GM18873 (cell line): ENCODE measurements at regions not wholly inside any gene's neighbourhood (a gene's known extent, or its start where the extent isn't known, plus 50 kb on each side); places are given as distances from the start of the nearest gene placed in this dataset.
"Not testable (repeated sequence)": the region's sequence is repeated elsewhere in the genome, so short reads cannot be mapped to it uniquely, and the experiment has no call there.

ENCODE experiments used
- ATAC-seq: cut with Tn5 transposase; IDR thresholded peaks from one replicate; pipeline ENCODE4 v1.9.1; 2021; ENCODE audit warnings: mild to moderate bottlenecking, moderate library complexity, moderate number of reproducible peaks; ENCODE audit not compliant: unreplicated experiment, low FRiP score

GRCh38 chr2:36238106-36238505 is 117.5 kb upstream of the CRIM1 start:
- no peak for ATAC-seq

GRCh38 chr2:36235882-36236281 is 119.7 kb upstream of the CRIM1 start:
- no peak for ATAC-seq

GRCh38 chr2:36235426-36235825 is 120.2 kb upstream of the CRIM1 start:
- ATAC-seq: no peak

DNA sequence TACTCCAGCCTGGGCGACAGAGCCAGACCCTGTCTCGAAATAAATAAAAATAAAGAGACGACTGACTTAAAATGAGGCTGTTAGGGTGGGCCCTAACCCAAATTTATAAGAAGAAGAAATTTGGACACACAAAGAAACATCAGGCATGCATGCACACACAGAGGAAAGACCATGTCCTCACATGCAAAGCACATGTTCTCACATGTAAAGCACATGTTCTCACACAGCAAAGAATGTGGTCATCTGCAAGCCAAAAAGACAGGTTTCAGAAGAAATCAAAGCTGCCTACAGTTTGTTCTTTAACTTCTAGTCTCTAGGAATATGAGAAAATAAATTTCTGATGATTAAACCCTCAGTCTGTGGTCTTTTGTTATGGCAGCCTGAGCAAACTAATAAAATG is 132.3 kb upstream of the CRIM1 start:
- no peak for ATAC-seq

DNA sequence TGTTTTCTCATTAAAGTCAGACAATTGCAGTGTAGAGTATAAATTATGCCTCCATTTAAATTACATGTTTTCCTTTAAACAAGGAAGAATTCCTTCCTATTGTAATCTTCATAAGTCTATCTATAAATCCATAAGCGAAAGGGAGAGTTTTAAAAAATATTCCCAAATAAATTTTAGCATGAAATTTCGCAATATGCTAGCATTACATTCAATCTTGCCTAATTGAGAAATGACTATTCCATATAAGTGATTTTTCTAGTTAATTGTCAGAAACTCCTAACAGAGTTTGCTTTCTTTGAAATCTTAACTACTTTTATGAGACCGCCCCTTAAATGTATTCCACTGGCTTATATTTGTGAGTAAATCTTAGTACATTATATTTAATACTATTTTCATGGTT is 133.1 kb upstream of the CRIM1 start:
- no peak for ATAC-seq

GRCh38 chr2:36214691-36215090 is 140.9 kb upstream of the CRIM1 start:
- ATAC-seq: no peak

- ATAC-seq: no peak
Observed at GRCh38 chr2:36203366-36203765, 152.2 kb upstream of the CRIM1 start.

- no peak for ATAC-seq
Observed at GRCh38 chr2:36197181-36197971, 158.2 kb upstream of the CRIM1 start.

DNA sequence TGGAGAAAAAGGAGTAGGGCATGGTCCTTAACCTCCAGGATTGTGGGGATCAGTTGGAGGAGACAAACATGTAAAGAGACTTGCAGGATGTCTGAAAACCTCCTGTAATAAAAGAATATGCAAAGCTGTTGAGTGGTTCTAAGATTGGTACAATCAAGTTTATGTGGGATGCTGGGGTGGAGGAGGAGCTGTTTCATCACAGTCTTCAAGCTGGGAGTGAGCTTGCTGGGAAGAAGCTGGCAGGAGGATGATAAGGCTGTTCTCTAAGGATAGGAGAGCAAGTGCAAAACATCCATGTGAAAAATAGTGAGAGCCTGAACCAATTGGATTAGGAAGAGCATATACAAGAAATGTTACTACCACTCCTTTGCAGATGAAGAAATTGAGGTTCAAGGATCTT is 161.9 kb upstream of the CRIM1 start:
- ATAC-seq: no peak

DNA sequence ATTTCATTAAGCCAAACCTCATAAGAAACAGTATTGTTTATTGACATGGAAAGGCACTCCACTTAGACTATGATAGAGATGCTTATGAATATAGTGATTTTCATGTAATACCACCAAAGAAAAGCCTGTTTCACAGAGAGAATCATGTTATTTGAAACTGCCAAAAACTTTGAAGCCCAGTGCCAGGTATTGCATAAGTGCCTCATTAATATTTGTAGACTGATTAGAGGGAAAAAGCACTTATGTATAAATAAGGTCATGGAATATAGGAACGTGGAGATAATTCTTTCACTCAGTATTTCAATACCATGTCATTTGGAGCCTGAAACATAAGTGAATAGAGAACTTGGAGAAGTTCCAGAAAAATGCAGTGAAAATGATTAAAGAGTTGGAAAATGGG is 162.6 kb upstream of the CRIM1 start:
- no peak for ATAC-seq

GRCh38 chr2:36190097-36190496 is 165.5 kb upstream of the CRIM1 start:
- ATAC-seq: no peak

- ATAC-seq: no peak
Observed at GRCh38 chr2:36185624-36186023, 170.0 kb upstream of the CRIM1 start.

DNA sequence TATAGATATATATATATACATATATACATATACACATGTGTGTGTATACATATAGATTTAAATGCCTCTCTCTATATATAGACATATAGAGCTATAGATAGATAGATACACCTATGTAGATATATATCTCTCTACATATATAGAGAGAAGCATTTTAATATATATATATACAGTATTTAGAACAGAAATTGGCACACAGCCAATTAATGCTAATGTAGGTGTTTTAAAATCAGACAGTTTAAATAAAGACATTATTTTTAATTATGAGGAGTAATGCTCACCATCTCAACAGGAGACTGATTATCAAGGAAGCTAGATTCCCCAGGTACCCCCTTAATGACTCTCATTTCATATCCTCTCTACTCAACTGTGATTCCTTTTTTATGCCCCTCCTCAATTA is 170.7 kb upstream of the CRIM1 start:
- no peak for ATAC-seq

DNA sequence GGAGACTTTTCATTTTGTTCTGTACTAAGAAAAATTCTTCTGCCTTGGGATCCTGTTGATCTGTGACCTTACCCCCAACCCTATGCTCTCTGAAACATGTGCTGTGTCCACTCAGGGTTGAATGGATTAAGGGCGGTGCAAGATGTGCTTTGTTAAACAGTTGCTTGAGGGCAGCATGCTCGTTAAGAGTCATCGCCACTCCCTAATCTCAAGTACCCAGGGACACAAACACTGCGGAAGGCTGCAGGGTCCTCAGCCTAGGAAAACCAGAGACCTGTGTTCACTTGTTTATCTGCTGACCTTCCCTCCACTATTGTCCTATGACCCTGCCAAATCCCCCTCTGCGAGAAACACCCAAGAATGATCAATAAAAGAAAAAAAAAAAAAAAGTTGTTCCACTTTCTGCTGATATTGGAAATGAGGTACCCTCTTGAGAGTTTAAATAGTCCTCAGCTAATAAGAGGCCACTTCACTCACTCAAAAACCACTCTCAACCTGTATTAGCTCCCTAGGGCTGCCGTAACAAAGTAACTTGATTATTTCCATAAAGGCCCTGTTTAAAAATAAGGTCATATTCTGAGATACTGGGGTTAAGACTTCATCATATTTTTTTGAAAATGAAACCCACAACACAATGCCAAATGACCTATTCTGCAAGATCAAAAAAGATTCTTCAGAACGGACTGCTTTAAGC is 174.6 kb upstream of the CRIM1 start:
- ATAC-seq: not testable (repeated sequence)

DNA sequence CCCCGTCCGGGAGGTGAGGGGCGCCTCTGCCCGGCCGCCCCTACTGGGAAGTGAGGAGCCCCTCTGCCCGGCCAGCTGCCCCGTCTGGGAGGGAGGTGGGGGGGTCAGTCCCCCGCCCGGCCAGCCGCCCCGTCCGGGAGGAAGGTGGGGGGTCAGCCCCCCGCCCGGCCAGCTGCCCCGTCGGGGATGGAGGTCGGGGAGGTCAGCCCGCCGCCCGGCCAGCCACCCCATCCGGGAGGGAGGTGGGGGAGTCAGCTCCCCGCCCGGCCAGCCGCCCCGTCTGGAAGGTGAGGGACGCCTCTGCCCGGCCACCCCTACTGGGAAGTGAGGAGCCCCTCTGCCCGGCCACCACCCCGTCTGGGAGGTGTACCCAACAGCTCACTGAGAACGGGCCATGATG is 175.3 kb upstream of the CRIM1 start:
- not testable (repeated sequence) for ATAC-seq

GRCh38 chr2:36179668-36180269 is 175.8 kb upstream of the CRIM1 start:
- ATAC-seq: not testable (repeated sequence)

DNA sequence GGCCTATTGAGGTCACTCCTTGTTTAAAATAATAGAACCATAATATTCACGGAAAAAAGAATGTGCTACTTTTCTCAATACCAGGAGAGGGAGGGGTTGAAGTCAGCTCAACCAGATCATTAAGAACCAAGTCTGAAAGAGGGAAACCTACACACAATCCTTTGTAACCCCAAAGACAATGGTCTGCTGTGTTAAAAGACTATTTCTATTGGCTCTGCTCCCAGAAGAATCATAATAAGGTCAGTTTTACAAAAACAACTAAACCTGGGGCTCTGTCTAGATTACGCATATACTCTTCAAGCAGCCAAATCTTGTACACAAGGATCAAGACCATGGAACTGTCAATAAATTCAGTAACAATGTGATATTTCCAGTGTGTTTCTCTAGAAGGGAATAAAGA is 177.2 kb upstream of the CRIM1 start:
- no peak for ATAC-seq

DNA sequence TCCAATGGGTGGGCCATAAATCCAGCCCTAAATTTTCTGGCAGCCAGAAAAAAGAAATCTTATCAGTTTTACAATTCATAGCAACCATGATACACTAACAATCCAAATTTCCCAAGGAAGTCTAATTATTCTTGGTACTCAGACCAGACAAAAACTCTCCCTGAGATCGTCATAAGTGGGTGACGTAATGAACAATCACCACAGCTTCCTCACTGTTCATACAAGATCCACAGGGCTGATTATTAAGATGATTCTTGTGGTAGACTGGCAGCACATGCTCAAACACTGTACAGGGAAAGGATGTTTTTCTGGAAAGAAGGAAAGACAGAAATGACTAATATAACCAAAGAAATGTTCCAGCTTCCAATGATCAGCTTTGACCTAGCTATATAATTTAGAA is 178.3 kb upstream of the CRIM1 start:
- no peak for ATAC-seq

GRCh38 chr2:36174920-36175319 is 180.7 kb upstream of the CRIM1 start:
- ATAC-seq: no peak

- ATAC-seq: no peak
Observed at GRCh38 chr2:36173760-36174404, 181.7 kb upstream of the CRIM1 start.

DNA sequence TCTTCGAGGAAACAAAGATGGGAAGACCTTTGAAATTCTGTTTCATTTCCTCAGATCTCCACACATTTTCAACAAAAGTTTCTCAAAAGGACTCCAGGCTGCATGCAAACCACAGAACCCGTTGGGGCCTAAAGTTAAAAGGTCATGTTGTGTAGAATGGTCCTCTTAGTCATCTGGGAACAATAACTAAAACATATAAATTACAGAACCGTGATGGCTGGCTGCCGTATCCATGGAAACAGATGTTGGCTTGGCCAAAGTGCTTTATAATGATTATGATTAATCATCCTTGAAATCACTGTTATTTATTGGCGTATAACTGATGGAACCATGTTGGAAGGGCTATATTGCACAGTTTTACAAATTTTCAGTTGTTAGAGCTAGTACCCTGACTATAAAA is 182.8 kb upstream of the CRIM1 start:
- no peak for ATAC-seq
